ENCODE measurements at regions not wholly inside any gene's neighbourhood (a gene's known extent, or its start where the extent isn't known, plus 50 kb on each side); places are given as distances from the start of the nearest gene placed in this dataset.

- H3K4me1 ChIP-seq = peaks cover 4% of the 10 kb centered on the region
- ATAC-seq (peak; percentile 89 to 95), DNase-seq (peak; percentile 94)
- peak overlapping the region; percentile 48 for H3K4me3 ChIP-seq
- intact Hi-C loops (cut with DNase I) = no loop called here
- H3K27me3 ChIP-seq (ENCODE audit: low read depth) = no peaks in the 10 kb centered on the region
- H3K36me3 ChIP-seq = no peaks in the 10 kb centered on the region
- H3K9me3 ChIP-seq = no peaks in the 10 kb centered on the region
- peak overlapping the region; percentile 90 for H3K27ac ChIP-seq
- TF ChIP-seq, protein P1, sequence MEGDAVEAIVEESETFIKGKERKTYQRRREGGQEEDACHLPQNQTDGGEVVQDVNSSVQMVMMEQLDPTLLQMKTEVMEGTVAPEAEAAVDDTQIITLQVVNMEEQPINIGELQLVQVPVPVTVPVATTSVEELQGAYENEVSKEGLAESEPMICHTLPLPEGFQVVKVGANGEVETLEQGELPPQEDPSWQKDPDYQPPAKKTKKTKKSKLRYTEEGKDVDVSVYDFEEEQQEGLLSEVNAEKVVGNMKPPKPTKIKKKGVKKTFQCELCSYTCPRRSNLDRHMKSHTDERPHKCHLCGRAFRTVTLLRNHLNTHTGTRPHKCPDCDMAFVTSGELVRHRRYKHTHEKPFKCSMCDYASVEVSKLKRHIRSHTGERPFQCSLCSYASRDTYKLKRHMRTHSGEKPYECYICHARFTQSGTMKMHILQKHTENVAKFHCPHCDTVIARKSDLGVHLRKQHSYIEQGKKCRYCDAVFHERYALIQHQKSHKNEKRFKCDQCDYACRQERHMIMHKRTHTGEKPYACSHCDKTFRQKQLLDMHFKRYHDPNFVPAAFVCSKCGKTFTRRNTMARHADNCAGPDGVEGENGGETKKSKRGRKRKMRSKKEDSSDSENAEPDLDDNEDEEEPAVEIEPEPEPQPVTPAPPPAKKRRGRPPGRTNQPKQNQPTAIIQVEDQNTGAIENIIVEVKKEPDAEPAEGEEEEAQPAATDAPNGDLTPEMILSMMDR (IDR thresholded peaks at IDR 0.05) = no peak
Observed at GRCh38 chr6:158868890-158869825, 50.0 kb upstream of the EZR start.

All from lower lobe of right lung (tissue), 2 donors.